ENCODE measurements at regions not wholly inside any gene's neighbourhood (a gene's known extent, or its start where the extent isn't known, plus 50 kb on each side); places are given as distances from the start of the nearest gene placed in this dataset.

- no peaks in the 10 kb centered on the region for H3K9me3 ChIP-seq (ENCODE audit: control insufficient read depth, insufficient read depth, low read depth, low read length)
- H3K36me3 ChIP-seq (ENCODE audit: control insufficient read depth in 2 of 2, insufficient read depth in 1 of 2, low read length in 2 of 2), result no peaks in the 10 kb centered on the region
- no peak overlapping the region for H3K27ac ChIP-seq (ENCODE audit: extremely low read depth, low read depth, low read length)
- H3K4me1 ChIP-seq (ENCODE audit: control insufficient read depth, insufficient read depth, low read length), result no peaks in the 10 kb centered on the region
- CTCF ChIA-PET, result interaction anchor here (0.6 kb wide), 2 partner anchors 17 to 245 kb away, joined by 3 read pairs; no protein-coding TSS in a partner anchor
- TF ChIP-seq ZNF223 (tag by site-specific recombination; IDR thresholded peaks at IDR 0.05) (no peak), ZNF423 (tag by site-specific recombination; IDR thresholded peaks at IDR 0.05) (no peak), ZNF473 (tag by site-specific recombination; IDR thresholded peaks at IDR 0.05) (no peak), ZNF121 (tag by site-specific recombination; IDR thresholded peaks at IDR 0.05) (no peak), ZNF518A (tag by site-specific recombination; conservative IDR thresholded peaks at IDR 0.05; ENCODE audit: low read depth) (no peak), CTCF (tag by site-specific recombination; IDR thresholded peaks at IDR 0.05) (no peak), ZNF449 (tag by site-specific recombination; IDR thresholded peaks at IDR 0.05) (no peak), ZSCAN5A (tag by site-specific recombination; IDR thresholded peaks at IDR 0.05) (no peak), HOXA7 (CRISPR knock-in tag; IDR thresholded peaks at IDR 0.05; ENCODE audit: borderline replicate concordance) (no peak), KLF9 (tag by site-specific recombination; IDR thresholded peaks at IDR 0.05; ENCODE audit: low read depth) (no peak), ZNF354C (tag by site-specific recombination; IDR thresholded peaks at IDR 0.05; ENCODE audit: borderline replicate concordance, low read depth) (no peak), ZBTB48 (tag by site-specific recombination; IDR thresholded peaks at IDR 0.05) (no peak), ZNF433 (tag by site-specific recombination; IDR thresholded peaks at IDR 0.05; ENCODE audit: low read depth) (no peak), ZNF24 (tag by site-specific recombination; IDR thresholded peaks at IDR 0.05) (no peak), ZSCAN30 (tag by site-specific recombination; IDR thresholded peaks at IDR 0.05) (no peak)
- TF ChIP-seq, protein P1, sequence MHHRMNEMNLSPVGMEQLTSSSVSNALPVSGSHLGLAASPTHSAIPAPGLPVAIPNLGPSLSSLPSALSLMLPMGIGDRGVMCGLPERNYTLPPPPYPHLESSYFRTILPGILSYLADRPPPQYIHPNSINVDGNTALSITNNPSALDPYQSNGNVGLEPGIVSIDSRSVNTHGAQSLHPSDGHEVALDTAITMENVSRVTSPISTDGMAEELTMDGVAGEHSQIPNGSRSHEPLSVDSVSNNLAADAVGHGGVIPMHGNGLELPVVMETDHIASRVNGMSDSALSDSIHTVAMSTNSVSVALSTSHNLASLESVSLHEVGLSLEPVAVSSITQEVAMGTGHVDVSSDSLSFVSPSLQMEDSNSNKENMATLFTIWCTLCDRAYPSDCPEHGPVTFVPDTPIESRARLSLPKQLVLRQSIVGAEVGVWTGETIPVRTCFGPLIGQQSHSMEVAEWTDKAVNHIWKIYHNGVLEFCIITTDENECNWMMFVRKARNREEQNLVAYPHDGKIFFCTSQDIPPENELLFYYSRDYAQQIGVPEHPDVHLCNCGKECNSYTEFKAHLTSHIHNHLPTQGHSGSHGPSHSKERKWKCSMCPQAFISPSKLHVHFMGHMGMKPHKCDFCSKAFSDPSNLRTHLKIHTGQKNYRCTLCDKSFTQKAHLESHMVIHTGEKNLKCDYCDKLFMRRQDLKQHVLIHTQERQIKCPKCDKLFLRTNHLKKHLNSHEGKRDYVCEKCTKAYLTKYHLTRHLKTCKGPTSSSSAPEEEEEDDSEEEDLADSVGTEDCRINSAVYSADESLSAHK (tag by site-specific recombination; IDR thresholded peaks at IDR 0.05), result no peak
- TF ChIP-seq, protein P2, sequence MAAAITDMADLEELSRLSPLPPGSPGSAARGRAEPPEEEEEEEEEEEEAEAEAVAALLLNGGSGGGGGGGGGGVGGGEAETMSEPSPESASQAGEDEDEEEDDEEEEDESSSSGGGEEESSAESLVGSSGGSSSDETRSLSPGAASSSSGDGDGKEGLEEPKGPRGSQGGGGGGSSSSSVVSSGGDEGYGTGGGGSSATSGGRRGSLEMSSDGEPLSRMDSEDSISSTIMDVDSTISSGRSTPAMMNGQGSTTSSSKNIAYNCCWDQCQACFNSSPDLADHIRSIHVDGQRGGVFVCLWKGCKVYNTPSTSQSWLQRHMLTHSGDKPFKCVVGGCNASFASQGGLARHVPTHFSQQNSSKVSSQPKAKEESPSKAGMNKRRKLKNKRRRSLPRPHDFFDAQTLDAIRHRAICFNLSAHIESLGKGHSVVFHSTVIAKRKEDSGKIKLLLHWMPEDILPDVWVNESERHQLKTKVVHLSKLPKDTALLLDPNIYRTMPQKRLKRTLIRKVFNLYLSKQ (tag by site-specific recombination; IDR thresholded peaks at IDR 0.05; ENCODE audit: borderline replicate concordance), result no peak
- no peak overlapping the region for H3K4me3 ChIP-seq (ENCODE audit: low read depth, low read length)
- POLR2A ChIA-PET, result no interaction called here
Observed at GRCh38 chr9:23596913-23597634, 229.0 kb downstream of the ELAVL2 start.
